GM18909 (cell line): ENCODE measurements at regions not wholly inside any gene's neighbourhood (a gene's known extent, or its start where the extent isn't known, plus 50 kb on each side); places are given as distances from the start of the nearest gene placed in this dataset.
"Not testable (repeated sequence)": the region's sequence is repeated elsewhere in the genome, so short reads cannot be mapped to it uniquely, and the experiment has no call there.

Experiments used
- ATAC-seq: cut with Tn5 transposase; IDR thresholded peaks from one replicate; pipeline ENCODE4 v1.9.1; 2021; ENCODE audit warnings: mild to moderate bottlenecking; ENCODE audit not compliant: unreplicated experiment, poor library complexity

DNA sequence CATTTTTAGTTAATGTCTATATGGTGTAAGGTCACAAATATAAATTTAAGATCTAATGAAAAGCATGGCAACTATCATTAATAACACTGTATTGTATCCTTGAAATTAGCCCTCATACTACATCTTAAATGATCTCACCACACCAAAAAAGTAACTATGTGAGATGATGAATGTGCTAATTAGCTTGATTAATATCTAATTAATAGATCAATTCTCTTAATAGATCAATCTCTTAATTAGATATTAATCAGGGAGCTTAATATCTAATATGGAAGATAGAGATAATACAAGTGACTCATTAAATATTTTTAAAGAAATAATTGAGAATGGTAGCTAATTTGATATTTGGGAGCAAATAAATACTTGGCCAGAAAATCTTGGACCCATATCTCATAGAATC lies 178.5 kb upstream of the FAT3 start:
- ATAC-seq: no peak

DNA sequence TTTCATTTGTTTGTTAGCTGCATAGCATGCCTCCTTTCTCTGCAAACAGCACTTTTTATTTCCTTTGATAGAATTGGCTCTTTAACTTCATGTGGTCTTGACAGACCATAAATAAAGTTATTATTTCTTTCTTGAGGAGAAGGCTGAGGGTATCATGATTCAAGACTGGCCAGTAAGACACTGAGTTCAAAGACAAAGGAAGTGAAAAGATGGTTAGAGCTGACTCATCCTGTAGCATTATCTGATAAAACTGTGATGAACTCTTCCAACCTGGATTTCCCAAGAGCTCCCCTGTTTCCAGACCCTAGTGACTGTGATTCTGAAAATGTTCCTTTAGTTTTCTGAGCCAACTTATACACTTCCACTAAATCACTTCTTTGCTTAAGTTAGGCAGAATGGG lies 179.3 kb upstream of the FAT3 start:
- ATAC-seq: no peak

DNA sequence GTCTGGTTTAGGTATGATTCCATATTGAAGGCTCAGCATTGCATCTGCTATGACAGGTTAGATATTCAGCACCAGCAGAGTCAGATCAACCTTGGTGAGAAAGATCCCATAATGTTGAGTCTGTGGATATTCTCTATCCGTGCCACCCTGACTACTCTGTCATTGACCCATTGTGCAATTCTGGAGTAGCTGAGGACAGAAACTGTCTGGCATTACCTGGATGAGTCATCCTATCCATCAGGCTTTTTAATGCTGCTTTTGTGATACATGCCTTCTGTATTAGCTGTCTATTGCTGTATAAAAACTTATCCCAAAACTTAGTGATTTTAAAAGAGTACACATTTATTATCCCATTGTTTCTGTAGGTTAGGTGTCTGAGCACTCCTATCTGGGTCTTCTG lies 189.1 kb upstream of the FAT3 start:
- ATAC-seq: no peak

DNA sequence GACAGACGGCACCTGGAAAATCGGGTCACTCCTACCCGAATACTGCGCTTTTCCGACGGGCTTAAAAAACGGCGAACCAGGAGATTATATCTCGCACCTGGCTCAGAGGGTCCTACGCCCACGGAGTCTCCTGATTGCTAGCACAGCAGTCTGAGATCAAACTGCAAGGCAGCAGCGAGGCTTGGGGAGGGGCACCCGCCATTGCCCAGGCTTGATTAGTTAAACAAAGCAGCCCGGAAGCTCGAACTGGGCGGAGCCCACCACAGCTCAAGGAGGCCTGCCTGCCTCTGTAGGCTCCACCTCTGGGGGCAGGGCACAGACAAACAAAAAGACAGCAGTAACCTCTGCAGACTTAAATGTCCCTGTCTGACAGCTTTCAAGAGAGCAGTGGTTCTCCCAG lies 197.5 kb upstream of the FAT3 start:
- ATAC-seq: not testable (repeated sequence)

DNA sequence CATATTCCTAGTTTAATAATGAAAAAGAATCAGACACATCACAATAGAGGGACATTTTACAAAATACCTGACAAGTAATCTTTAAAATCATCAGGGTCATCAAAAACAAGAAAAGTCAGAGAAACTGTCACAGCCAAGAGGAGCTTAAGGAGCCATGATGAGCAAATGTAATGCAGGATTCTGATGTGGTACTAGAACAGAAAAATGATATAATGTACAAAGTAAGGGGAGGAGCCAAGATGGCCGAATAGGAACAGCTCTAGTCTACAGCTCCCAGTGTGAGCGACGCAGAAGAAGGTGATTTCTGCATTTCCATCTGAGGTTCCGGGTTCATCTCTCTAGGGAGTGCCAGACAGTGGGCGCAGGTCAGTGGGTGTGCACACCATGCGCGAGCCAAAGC lies 198.0 kb upstream of the FAT3 start:
- ATAC-seq: no peak

DNA sequence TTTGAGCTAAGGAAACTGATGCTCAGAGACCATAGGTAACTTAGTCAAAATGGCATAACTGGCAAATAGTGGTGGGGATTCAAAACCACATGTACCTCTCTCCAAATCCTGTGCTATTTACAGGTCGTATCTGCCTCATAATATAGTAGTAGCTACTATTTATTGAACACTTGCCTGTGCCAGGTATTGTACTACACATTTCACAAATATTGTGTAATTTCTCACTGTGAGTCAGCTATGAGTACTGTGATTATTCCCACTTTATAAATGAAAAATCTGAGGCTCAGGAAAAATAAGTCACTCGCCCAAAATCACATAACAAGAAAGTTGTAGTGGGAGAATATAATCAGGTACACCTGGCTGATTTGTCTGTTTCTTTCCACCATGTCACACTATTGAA lies 199.8 kb upstream of the FAT3 start:
- ATAC-seq: no peak

DNA sequence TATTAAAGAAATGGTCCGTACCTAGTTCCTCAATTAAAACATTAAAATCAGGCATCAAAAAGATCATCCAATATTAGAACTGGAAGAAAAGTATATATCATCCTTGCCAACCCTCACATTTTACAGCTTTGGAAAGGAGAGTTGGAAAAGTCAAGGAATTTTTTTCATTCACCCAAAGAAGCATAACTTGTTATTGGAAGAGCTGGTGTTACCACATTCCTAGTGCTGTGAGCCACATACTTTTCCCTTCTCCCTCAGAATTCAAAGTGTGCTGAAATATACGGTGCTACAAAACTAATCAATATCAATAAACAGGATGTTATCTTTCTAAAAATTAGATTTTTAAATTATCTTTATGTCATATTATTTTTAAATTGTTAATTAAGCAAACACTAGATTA lies 202.1 kb upstream of the FAT3 start:
- ATAC-seq: no peak

DNA sequence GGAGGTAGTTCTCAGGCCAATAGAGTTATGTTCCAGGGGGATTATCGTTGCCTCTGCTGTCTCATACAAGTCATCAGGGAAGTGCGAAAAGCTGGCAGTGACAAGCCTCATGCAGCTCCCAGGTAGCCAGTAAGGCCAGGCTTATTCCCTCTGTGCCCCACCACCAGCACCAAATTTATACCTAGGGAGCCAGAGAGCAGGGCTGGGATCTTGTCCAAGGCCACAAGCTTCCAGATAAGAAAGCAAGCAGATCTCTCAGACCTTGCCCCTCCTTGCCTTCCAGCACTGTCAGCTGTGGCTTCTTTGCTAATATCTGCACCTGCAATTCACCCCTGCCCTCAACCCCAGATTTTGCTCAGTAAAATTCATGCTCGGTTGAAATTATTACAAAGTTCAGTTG lies 206.3 kb upstream of the FAT3 start:
- no peak for ATAC-seq

DNA sequence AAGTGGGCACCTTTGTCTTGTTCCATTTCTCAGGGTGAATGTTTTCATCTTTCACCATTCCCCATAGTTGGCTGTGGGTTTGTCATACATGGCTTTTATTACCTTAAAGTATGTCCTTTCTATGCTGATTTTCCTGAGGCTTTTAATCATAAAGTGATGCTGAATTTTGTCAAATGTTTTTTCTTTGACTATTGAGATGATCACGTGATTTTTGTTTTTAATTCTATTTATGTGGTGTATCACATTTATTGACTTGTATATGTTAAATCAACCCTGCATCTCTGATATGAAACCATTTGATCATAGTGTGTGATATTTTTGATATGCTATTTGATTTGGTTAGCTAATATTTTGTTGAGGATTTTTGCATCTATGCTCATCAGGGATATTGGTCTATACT lies 216.4 kb upstream of the FAT3 start:
- ATAC-seq: no peak

DNA sequence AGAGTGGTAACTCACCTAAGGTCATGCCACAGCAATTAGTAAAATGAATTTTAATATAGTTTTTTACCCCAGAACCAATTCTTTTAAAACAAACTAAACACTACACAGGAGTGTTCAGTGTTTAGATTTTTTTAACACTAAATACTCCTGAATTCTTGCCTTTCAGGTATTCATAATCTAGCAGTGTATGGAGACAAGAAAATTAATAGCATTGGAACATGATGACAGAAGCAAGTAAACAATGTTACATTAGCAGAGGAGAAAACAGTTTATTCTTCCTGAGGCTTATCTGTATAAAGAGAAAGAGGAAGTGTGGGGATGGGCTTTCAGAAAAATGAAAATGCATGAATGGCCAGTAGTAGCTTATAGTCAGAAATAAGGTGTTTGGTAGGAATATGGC lies 222.1 kb upstream of the FAT3 start:
- ATAC-seq: no peak

DNA sequence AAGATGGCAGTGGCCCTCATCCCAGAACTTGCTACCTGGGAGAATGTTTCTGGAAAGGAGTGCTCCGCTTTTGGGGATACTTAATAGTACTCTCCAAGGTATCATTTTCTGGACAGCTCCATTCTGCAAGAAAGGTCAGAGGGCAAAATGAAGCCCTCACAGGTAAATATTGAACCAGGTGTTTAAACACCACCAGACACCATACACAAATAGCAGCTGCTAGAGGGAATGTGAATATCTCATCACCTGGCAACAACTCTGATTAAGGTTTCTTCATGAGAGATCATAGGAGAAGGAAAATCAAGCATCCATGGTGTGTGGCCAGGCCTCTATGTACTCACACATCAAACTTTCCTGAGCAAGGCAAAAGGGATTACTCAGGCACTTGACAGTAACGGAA lies 226.1 kb upstream of the FAT3 start:
- ATAC-seq: no peak

DNA sequence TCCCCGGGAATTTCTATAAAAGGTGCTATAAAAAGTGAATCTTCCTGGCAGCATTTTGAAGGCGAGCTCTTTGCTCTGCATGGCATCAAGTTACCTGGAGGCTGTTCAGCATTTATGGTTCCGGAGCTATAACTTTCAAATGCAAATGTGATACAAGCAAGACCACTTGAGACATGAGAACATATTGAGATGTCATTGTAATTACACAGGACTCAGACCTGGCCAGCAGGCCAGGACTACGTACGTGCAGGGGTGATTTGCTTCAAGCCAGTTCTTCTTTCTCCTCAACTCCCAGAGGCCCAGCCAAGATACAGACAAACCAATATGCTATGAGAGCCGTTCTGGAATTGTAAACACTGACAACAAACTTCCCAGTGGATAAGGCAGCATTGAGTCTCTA lies 227.4 kb upstream of the FAT3 start:
- no peak for ATAC-seq

DNA sequence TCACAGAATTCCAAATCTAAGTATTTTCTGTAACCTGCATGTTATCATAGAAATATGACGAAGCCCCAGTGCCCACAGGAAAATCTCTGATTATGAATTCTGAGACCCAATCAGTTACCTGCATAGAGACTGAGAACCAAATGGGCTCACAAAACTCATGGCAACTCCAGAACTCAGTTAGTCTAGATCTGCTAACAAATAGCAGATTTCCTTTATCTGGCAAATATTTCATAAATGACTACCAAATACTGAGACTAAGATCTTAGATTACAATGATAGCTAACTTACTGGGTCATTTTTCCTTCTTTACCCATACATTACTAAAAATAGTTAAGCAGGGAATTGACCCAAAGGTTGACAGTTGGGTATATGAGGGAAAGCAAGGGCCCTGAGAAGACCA lies 228.1 kb upstream of the FAT3 start:
- ATAC-seq: no peak

DNA sequence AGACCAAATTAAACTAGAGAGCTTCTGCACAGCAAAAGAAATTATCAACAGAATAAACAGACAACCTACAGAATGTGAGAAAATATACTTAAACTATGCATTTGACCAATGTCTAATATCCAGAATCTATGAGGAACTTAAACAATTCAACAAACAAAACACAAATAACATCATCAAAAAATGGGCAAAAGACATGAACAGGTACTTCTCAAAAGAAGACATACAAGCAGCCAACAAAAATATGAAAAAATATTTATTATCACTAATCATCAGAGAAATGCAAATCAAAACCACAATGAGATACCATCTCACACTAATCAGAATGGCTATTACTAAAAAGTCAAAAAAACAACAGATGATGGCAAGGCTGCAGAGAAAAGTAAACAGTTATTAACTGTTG lies 236.2 kb upstream of the FAT3 start:
- ATAC-seq: not testable (repeated sequence)

DNA sequence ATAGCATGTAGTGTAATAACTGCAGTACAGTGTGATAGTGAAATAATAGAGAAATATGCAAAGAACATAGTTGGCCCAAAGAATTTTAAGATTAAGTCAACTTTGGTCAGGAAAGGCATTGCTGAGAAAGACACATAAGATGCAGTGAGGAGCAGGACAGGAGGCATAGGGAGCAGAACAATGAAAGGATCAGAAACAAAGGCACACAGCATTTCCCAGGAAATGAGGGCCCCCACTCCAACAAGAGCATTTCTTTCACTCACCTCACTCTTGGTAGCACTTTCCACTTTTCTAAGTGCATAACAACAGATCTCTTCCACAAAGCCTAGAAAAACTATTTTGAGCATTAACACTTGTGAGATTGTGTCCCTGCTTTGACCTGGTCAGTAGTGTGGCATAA lies 238.4 kb upstream of the FAT3 start:
- ATAC-seq: no peak

DNA sequence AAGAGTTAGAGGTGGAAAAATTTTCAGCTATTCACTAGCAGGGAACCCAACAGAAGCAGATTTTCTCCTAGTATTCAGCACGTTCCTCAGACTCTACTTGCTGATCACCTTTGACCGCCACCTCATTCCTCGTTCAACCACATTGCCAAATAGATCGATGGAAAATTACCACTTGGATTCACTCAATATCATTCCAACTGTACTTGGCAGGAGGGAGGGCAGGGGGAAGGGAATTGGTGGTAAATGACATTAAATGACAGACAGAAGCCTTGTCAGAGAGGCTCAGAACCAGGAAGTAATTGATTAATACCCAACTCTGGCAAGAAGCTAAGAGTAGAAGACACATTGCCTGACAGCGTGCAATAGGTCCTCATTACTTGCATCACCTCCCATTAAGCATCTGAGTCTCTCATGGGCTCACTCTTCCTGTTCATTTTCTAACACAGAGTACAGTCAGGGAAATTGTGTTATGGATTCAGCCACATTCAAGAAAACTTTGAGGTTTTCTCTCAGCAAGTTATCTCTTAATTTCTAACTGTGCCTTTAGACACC lies 240.5 kb upstream of the FAT3 start:
- ATAC-seq: no peak

DNA sequence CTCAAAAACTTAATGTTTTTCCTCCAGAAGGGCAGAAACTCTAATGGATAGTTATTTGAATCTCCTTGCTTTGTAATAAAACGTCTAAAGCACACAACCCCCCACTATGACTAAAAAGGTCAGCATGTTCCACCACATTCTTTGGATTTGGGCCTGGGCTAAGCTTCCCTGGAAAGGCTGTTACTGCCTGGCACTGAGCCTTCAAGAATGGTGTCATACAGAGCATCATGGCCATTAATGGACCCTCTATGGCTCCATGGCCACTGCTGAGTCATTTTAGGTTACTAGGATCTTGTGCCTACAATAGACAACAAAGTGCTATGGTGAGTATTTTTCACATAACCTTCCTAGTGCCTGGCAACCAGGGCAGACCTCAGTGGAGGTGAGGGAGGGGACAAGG lies 242.6 kb upstream of the FAT3 start:
- no peak for ATAC-seq

DNA sequence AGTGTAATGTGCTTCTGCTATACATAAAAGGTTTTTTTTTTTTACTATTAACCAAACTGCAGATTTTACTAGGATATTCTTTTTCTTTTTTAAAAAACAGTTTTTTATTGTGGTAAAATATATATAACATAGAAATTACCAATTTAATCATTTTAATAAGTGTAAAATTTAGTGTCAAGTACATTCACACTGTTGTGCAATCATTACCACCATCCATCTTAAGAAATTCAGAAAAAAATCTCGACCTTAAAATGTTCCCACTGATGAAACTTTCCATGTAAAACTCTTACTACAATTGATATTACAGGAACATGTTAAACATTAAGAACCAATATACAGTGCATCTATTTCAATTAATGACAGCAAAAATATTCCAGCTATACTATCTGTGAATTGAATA lies 244.8 kb upstream of the FAT3 start:
- ATAC-seq: no peak

DNA sequence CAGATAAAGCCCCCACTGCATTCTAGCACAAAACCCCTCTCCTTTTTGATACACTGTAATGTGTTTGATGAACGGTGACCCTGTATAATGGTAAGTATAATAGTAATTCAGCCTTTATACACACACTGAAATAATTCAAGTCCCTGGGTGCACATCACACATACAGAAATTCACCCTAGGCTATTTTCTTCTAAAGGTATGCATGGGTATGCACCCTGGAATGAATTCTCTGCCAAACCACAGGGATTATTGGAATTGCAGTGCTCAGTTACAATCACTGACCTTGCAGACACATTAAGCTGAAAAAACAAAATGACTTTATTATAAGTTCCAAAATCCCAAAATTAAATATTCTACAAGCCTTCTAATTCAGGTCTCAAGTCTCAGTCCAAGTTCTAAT lies 245.9 kb upstream of the FAT3 start:
- no peak for ATAC-seq

DNA sequence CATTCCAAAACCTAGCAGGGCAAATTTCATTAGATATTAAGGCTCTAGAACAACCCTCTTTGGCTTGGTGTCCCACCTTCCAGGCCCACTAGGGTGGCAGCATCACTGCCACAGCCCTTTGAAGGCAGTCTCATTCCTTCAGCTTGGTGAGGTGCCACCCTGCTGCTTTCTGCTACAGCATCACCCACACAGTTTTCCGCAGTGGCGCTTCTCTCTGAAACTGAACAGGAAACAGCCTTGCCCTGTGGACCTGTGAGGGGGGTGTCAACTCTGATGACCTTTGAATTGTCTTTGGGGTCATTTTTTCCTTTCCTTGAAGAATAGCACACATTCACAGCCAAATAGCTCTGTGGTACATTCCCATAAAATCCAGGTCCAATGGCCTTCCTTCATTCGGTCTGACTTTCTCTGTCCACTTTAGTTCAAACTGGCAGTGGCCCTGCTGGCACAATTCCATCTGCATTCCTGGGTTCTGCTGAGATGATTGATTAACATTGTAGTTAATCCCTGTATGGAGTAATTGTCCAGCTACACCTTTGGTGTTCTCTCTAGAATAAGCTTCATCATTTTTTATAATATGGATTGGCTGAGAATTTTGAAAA lies 251.9 kb upstream of the FAT3 start:
- no peak for ATAC-seq

DNA sequence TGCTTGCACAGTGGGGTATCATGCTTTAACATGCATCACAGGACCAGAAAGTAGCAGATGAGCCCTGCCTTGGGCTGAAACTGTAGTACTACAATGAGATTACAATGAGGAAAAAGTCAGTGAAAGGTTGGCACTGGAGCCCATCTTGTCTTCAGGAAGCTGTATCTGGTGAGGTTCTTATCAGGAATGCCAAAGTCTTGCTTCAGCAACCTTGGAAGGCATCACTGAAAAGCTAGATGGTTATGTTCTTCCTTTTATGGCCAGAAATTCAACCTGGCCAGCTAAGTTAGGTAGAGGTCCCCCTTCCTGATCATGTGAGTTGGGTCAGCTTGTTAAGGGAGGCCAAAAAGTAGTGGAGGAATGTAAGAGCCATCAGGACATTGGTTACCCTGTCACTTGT lies 254.0 kb upstream of the FAT3 start:
- no peak for ATAC-seq

DNA sequence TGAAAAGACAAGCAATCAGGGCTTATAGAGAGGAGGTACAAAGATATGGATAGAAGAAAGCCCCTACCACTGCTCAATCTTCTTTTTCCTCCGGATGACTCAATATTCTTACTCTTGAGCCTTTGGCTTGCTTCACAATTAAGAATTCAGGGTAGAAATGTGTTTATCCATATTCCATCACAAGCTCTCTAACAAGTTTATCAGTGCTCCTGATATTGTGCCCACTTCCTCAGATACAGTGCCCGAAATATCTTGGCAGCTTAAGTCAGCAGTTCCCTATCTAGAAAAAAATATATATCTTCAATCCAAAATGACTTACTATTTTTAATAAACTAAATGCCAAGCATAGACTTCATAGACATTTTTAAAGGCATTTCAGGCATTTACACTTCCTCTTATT lies 255.1 kb upstream of the FAT3 start:
- no peak for ATAC-seq

DNA sequence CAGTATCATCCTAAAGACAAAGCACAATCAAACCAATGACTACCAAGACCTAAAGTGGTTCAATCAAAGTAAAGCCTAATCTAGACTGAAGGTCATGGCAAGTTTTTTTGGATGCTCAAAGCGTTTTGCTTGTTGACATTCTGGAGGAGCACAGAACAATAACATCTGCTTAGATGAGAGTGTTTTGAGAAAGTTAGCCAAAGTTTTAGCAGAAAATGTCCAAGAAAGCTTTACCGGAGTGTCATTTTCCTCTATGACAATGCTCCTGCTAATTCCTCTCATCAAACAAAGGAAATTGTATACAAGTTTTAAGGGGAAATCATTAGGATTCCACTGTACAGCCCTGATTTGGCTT lies 256.9 kb upstream of the FAT3 start:
- ATAC-seq: no peak
